ENCODE measurements at regions not wholly inside any gene's neighbourhood (a gene's known extent, or its start where the extent isn't known, plus 50 kb on each side); places are given as distances from the start of the nearest gene placed in this dataset.
"Not testable (repeated sequence)": the region's sequence is repeated elsewhere in the genome, so short reads cannot be mapped to it uniquely, and the experiment has no call there.

DNA sequence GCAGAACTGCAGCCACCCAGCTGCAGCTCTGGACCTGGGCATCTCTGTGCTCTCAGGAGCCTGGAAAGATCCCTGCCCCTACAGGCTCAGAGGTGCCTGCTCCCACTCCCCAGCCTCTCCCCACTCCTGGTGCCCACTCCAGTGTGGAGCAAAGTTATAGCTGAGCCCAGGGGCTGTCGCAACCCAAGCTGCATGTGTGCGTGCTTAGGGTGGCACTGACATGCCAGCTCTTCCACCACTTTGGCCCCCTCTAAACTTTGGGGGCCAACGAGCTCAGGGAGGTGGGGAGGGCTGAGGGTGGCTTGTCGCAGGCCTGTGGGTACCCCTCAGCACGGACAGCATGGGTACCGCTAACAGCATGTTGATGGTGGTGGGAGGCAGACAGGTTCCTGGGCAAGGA is 126.3 kb upstream of the FHL2 start:
- no peak for DNase-seq

GRCh38 chr2:105522645-105523044 is 123.8 kb upstream of the FHL2 start:
- no peak for DNase-seq

DNA sequence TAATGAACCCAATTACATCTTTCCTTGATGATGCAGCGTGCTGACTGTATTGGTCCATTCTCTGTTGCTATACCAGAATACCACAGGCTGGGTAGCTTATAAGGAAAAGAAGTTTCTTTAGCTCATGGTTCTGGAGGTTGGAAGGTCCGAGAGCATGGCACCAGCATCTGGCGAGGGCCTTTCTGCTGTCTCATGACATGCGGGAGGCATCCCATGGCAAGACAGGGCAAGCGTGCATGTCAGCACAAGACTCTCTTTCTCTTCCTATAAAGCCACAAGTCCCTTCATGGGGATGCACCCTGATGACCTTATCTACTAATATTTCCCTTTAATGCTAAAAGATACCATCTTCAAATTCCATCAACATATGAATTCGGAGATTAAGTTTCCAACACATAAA is 122.8 kb upstream of the FHL2 start:
- no peak for DNase-seq

DNA sequence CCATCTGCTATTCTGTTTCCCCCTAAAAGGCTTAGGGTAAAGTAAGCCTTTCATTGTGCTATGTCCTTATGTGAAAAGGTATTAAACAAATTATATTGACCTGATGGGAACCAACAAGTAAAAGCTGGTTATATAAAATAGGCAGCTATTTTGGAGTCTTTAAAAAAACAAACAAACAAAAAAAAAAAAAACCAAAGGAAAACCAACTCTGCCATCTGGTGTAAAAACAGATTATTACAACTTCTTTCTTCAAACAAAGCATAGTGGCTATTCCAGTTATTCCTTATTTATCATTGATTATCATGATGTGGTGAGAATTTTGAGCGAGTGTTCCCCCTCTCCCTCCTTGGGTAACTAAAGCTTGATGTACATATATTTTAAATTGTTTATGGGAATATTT is 122.3 kb upstream of the FHL2 start:
- no peak for DNase-seq

- DNase-seq: no peak
Measured at GRCh38 chr2:105519516-105519915, 120.7 kb upstream of the FHL2 start.

GRCh38 chr2:105518897-105519296 is 120.0 kb upstream of the FHL2 start:
- no peak for DNase-seq

GRCh38 chr2:105517814-105518705 is 119.2 kb upstream of the FHL2 start:
- no peak for DNase-seq

DNA sequence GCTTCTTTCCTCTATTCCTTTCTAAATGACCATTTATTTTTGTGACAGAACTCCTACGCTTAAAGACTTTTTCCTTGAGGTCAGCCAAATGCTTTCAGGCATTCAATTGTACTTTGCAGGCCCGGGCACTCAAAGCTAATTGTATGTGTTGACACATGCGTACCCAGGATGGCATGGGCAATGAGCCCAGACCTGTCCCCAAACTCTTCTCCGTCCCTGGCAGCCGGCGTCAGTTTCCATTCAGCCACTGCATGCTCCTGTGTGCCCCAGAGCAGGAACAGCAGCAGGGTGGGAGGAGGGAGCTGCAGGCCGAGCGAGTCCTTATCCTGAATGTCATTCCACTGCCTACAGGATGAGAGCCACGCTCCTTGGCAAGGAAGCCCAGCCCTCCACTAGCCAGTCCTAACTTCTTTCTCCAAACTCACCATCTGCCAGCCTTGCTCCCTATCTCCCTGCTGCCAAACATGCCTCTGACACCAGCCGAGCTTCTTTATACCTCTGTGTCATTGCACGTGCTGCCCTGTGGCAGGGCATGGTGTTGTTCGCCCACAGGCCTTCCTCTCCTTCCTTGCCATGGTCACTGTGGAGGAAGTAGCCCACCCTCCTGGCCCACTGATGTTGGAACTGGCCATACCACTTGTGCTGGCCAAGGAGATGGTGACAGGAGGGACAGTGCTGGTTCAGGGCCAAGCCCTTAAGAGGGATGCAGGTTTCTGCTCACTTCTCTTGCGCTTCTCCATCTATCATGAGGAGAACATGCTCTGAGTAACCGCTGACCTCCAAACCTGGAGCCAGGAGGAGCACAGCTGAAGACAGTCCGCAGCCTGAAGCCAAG is 116.9 kb upstream of the FHL2 start:
- no peak for DNase-seq

DNA sequence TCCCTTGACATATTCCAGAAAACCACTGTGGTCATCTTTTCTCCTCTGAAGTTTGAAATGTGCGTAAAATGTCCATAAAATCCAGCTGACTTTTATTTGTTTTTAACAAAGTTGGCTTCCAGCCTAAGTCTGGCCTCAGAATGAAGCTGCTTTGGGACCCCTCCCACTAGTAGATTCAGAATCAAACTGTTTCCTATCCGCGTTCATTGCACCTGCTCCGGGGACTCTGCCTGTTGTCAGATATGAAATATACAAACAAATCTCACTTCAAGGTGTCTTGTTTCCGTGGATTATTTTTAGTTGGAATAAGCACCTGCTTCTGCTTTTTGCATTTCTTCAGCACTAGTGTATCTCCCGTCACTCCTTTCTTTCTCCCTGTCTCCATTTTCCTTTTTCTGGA is 115.7 kb upstream of the FHL2 start:
- DNase-seq: no peak

- DNase-seq: no peak
Measured at GRCh38 chr2:105510761-105511528, 112.1 kb upstream of the FHL2 start.

DNA sequence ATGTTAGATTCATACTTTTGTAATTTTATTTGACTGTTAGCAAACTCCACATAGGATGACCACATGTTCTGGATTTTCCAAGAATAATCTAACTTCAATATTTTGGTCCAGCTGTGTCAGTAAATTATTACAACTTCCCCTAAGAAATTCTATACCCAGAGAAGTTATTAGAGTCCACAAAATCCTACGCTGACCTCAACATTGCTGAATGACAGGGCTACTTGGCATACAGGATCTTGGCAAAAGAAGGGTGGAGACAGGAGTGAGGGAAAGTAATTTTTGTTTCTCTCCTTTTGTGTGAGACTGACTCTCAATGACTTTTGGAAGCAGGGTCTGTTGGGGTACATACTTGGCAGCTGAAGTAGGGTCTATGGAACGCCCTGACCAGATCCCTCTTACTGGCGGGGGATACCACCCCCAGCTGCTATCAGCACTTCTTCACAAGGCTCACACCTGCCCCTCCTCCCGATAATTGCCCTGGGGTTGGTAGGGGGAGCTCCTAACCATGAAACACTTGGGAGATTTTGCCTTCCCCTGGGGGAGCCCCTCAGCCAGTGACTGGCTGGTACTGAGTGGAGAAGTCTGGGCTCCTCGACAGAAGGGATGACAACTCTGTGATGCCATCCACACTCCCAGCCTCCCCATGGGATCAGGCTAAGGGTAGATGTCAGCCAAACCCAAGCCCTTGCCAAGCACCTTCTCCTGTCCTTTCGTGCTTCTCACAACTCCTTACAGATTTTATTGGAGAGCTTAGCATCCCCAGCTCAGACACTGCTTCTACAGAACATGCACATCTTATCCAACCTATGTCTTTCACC is 110.6 kb upstream of the FHL2 start:
- DNase-seq: no peak

- DNase-seq: not testable (repeated sequence)
Measured at GRCh38 chr2:105506860-105507259, 108.0 kb upstream of the FHL2 start.

DNA sequence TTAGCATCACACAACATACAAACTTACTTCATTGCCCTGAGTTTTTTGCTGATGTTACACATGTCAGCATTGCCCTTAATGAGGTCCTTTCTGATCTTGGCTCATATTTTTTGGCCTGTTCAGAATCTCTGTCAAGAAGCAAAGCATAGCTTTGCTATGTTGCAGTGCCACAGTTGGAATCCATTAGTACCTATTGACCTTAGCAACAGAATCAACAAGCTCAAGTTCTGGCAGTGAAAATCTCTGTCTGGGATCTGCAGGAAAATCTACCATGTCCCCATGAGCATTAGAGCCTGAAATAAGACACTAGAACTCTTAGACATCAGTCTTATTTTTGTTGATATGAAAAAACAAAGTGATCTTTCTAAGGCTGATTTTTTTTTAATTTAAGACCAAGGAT is 105.6 kb upstream of the FHL2 start:
- no peak for DNase-seq

- DNase-seq: no peak
Measured at GRCh38 chr2:105502625-105503334, 103.9 kb upstream of the FHL2 start.

- DNase-seq: no peak
Measured at GRCh38 chr2:105498281-105498846, 99.5 kb upstream of the FHL2 start.

DNA sequence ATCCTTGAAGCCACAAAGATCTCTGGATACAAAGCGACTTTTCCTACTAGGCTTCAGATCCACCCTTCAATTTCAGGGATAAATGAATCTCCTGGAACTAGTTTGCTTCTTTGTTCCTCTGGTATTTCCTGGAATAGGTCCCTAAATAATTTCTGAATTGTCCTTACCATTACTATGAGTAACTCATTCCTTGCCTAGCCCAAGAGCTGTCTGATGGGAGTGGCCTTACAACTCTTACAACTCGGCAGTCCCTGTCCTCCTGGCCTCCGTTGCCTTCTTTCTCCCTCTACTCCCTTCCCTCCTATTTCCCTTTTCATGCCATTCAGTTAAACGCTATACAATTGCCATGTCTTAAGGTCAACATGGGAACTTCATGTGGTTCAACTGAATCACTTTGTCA is 98.2 kb upstream of the FHL2 start:
- DNase-seq: no peak

DNA sequence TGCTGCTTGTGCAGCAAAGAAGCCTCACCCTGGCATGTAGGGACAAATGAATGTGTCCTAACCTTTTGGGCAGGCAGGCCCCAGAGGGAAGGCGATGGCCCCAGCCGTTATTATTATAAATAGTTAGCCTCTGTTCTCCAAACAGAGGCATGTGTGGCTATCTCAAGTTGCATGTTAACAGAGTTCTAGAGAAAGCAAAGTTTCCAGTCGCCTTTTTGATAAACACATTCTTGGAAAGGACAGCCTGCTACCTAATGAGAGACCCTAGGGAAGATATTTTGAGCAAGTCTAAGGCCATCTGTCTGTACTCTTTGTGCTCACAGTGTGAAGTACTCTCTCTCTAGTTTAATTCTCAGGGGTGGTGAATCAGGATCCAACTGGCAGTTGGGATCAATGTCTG is 97.4 kb upstream of the FHL2 start:
- no peak for DNase-seq

DNA sequence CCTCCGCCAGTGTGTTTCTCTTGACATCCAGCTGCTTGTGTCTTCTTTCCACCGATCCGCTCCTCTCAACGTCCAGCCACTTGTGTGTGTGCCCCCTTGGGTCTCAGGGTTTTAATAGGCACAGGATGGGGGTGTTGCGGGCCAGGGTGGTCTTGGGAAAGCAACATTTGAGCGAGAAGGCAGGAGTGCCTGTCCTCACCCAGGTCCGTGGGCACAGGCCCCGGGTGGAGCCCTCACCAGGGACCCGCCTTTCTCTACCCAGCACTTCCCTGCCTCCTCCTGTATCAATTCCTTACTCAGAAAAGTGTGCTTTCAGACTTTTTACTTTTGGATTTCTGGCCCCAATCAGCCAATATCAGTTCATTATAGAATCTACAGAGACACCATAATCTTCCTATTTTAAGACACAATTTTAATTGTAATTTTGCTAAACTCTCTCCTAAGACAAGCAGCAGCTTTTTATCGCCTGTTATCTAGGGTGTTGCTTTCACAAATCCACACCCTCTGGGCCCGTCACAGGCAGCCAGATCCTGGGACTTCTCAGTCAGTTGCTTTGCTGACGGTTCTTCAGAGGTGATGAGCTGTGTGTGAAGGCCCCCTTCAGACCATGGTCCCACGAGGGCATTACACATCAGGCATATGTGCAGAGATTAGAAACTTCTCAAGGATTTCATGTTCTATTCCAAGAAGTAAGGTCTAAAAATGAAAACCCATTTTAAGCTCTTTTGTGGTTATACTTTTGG is 96.0 kb upstream of the FHL2 start:
- DNase-seq: no peak

GRCh38 chr2:105490956-105491355 is 92.1 kb upstream of the FHL2 start:
- no peak for DNase-seq

GRCh38 chr2:105490204-105490603 is 91.4 kb upstream of the FHL2 start:
- no peak for DNase-seq
